ENCODE measurements at regions not wholly inside any gene's neighbourhood (a gene's known extent, or its start where the extent isn't known, plus 50 kb on each side); places are given as distances from the start of the nearest gene placed in this dataset.
"Not testable (repeated sequence)": the region's sequence is repeated elsewhere in the genome, so short reads cannot be mapped to it uniquely, and the experiment has no call there.

GRCh38 chr22:35183917-35184316, 73.4 kb upstream of the HMGXB4 start:
- no peak for DNase-seq (ENCODE audit: low read depth)

- no peak for DNase-seq (ENCODE audit: low read depth)
These were observed 70.8 kb upstream of the HMGXB4 start for GRCh38 chr22:35186492-35186891.

GRCh38 chr22:35188930-35189329, 68.4 kb upstream of the HMGXB4 start:
- DNase-seq (ENCODE audit: low read depth): not testable (repeated sequence)

GRCh38 chr22:35189559-35189958, 67.7 kb upstream of the HMGXB4 start:
- no peak for DNase-seq (ENCODE audit: low read depth)

- DNase-seq (ENCODE audit: low read depth): no peak
These were observed 65.9 kb upstream of the HMGXB4 start for GRCh38 chr22:35191412-35191811.

GRCh38 chr22:35192129-35192918, 65.0 kb upstream of the HMGXB4 start:
- no peak for DNase-seq (ENCODE audit: low read depth)

GRCh38 chr22:35195226-35195625, 62.1 kb upstream of the HMGXB4 start:
- DNase-seq (ENCODE audit: low read depth): no peak

GRCh38 chr22:35195821-35196220, 61.5 kb upstream of the HMGXB4 start:
- DNase-seq (ENCODE audit: low read depth): no peak

GRCh38 chr22:35197071-35197470, 60.2 kb upstream of the HMGXB4 start:
- DNase-seq (ENCODE audit: low read depth): no peak

- DNase-seq (ENCODE audit: low read depth): no peak
These were observed 59.4 kb upstream of the HMGXB4 start for GRCh38 chr22:35197886-35198285.

GRCh38 chr22:35198738-35199137, 58.6 kb upstream of the HMGXB4 start:
- no peak for DNase-seq (ENCODE audit: low read depth)

GRCh38 chr22:35202376-35202775, 54.9 kb upstream of the HMGXB4 start:
- DNase-seq (ENCODE audit: low read depth): no peak

GRCh38 chr22:35203583-35203982, 53.7 kb upstream of the HMGXB4 start:
- DNase-seq (ENCODE audit: low read depth): no peak

GRCh38 chr22:35204807-35205775, 52.2 kb upstream of the HMGXB4 start:
- DNase-seq (ENCODE audit: low read depth): no peak

- DNase-seq (ENCODE audit: low read depth): no peak
These were observed 51.3 kb upstream of the HMGXB4 start for GRCh38 chr22:35205961-35206360.

- DNase-seq (ENCODE audit: low read depth): no peak
These were observed 50.4 kb upstream of the HMGXB4 start for GRCh38 chr22:35206889-35207288.
